MCF 10A (cell line): ENCODE measurements at regions not wholly inside any gene's neighbourhood (a gene's known extent, or its start where the extent isn't known, plus 50 kb on each side); places are given as distances from the start of the nearest gene placed in this dataset.
A peak's percentile ranks its signal among the peaks of the same experiment; 100 is the strongest.

ENCODE experiments used
- BruUV-seq: library from RNA; stranded (reverse); fragments of 400-500 nt; replicated peaks from 2 replicates; lab custom pipeline; 2021; lab: Mats Ljungman, UMichigan
- CTCF ChIA-PET: fragments of 300-600 bp; sonication (Branson Sonifier 250); formaldehyde crosslinking; extraction: SDS; loops from one replicate; lab custom pipeline; 2021; ENCODE audit warnings: antibody characterized with exemption, inconsistent platforms; lab: Yijun Ruan, JAX
- POLR2A ChIA-PET: fragments of 300-600, 350-650 bp; sonication (Branson Sonifier 250); formaldehyde crosslinking; extraction: SDS; loops from one replicate; lab custom pipeline; 2020; ENCODE audit warnings: antibody characterized with exemption, inconsistent platforms; lab: Yijun Ruan, JAX
- DNase-seq: peaks from one replicate; pipeline ENCODE4 v3.0.0-alpha.2; 2018; ENCODE audit not compliant: unreplicated experiment
- H3K27ac Mint-ChIP-seq: one replicate; pipeline ENCODE4 v1.8.0; 2022; ENCODE audit warnings: mild to moderate bottlenecking, low read depth, mixed read lengths; ENCODE audit not compliant: unreplicated experiment
- H3K27me3 Mint-ChIP-seq: one replicate; pipeline ENCODE4 v1.8.0; 2022; ENCODE audit warnings: mixed read lengths; ENCODE audit not compliant: insufficient read depth, unreplicated experiment
- H3K36me3 Mint-ChIP-seq: one replicate; pipeline ENCODE4 v1.8.0; 2022; ENCODE audit warnings: mild to moderate bottlenecking, moderate library complexity, mixed read lengths; ENCODE audit not compliant: insufficient read depth, unreplicated experiment
- H3K4me1 Mint-ChIP-seq: one replicate; pipeline ENCODE4 v1.8.0; 2022; ENCODE audit warnings: mixed read lengths; ENCODE audit not compliant: insufficient read depth, unreplicated experiment
- H3K4me3 Mint-ChIP-seq: one replicate; pipeline ENCODE4 v1.8.0; 2022; ENCODE audit warnings: mild to moderate bottlenecking, moderate library complexity, mixed read lengths; ENCODE audit not compliant: unreplicated experiment
- H3K9me3 Mint-ChIP-seq: one replicate; pipeline ENCODE4 v1.8.0; 2022; ENCODE audit warnings: mixed read lengths; ENCODE audit not compliant: unreplicated experiment
- intact Hi-C: fragments of 100-400 bp; cut with micrococcal nuclease; formaldehyde crosslinking; loops from 2 replicates; pipeline ENCODE4 v1.14.1; 2022
- TF ChIP-seq, protein P1 (sequence below): fragments of 200-600 bp; IDR thresholded peaks from one replicate; pipeline ENCODE4 v1.8.0; 2022; ENCODE audit warnings: antibody characterized with exemption, mild to moderate bottlenecking; ENCODE audit not compliant: unreplicated experiment

- H3K36me3 Mint-ChIP-seq, result no peaks in the 10 kb centered on the region
- H3K9me3 Mint-ChIP-seq, result no peaks in the 10 kb centered on the region
- no peak overlapping the region for H3K27ac Mint-ChIP-seq
- no peak overlapping the region for H3K4me3 Mint-ChIP-seq
- ChIA-PET POLR2A (interaction anchor here (0.6 kb wide), 1 partner anchor 115 kb away, joined by 3 read pairs; no protein-coding TSS in a partner anchor), CTCF (no interaction called here)
- TF ChIP-seq, protein P1, sequence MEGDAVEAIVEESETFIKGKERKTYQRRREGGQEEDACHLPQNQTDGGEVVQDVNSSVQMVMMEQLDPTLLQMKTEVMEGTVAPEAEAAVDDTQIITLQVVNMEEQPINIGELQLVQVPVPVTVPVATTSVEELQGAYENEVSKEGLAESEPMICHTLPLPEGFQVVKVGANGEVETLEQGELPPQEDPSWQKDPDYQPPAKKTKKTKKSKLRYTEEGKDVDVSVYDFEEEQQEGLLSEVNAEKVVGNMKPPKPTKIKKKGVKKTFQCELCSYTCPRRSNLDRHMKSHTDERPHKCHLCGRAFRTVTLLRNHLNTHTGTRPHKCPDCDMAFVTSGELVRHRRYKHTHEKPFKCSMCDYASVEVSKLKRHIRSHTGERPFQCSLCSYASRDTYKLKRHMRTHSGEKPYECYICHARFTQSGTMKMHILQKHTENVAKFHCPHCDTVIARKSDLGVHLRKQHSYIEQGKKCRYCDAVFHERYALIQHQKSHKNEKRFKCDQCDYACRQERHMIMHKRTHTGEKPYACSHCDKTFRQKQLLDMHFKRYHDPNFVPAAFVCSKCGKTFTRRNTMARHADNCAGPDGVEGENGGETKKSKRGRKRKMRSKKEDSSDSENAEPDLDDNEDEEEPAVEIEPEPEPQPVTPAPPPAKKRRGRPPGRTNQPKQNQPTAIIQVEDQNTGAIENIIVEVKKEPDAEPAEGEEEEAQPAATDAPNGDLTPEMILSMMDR, result no peak
- no peaks in the 10 kb centered on the region for H3K4me1 Mint-ChIP-seq
- no TSS peak for BruUV-seq
- H3K27me3 Mint-ChIP-seq, result peaks cover 60% of the 10 kb centered on the region
- no peak for DNase-seq
- intact Hi-C loops, result no loop called here
Measured at GRCh38 chr9:73896061-73896460, 601.1 kb upstream of the RORB start.

DNA sequence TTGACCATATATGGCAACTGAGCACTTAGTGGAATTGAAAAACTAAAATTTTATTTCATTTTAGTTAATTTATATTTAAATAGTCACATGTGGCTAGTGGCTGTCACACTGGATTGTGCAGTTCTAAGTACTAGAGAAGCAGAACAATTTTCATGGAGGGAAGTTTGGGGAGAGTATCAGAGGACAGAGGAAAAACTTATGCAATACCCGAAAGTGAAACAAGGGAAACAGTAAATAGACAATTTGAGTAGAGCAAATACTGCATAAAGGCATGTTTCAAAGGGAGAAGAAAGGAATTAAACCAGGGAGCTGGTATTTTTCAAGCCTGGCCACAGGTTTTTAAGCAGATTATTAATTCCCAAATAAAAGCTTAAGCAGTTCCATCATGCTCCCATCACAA, 590.5 kb upstream of the RORB start:
- peaks cover 19% of the 10 kb centered on the region for H3K27me3 Mint-ChIP-seq
- ChIA-PET POLR2A (no interaction called here), CTCF (no interaction called here)
- H3K4me1 Mint-ChIP-seq, result no peaks in the 10 kb centered on the region
- TF ChIP-seq, protein P1, result no peak
- no peak overlapping the region for H3K4me3 Mint-ChIP-seq
- intact Hi-C loops, result no loop called here
- H3K36me3 Mint-ChIP-seq, result no peaks in the 10 kb centered on the region
- H3K9me3 Mint-ChIP-seq, result no peaks in the 10 kb centered on the region
- BruUV-seq, result no TSS peak
- H3K27ac Mint-ChIP-seq, result no peak overlapping the region
- no peak for DNase-seq

DNA sequence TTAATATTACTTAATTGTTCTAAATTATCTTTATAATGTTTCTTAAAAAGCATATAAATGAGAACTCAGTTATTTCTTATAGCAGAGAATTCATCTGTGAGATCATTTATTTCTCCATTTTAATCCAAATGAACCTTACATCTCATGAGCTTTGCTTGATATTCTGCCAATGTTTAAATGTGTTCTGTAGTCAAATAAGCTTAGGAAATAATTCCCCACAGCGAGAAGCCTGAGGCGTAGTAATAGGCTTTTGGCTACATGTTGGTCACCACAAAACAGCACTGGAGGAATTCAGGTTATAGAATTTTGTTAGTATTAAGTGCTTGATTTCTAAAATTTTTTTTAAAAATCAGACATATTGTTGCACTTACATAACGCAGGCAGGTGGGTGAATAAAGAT, 585.3 kb upstream of the RORB start:
- H3K27ac Mint-ChIP-seq, result no peak overlapping the region
- BruUV-seq, result no TSS peak
- POLR2A ChIA-PET, result no interaction called here
- no peaks in the 10 kb centered on the region for H3K9me3 Mint-ChIP-seq
- no peaks in the 10 kb centered on the region for H3K4me1 Mint-ChIP-seq
- DNase-seq, result no peak
- no peaks in the 10 kb centered on the region for H3K27me3 Mint-ChIP-seq
- intact Hi-C loops, result no loop called here
- TF ChIP-seq, protein P1, result no peak
- H3K36me3 Mint-ChIP-seq, result no peaks in the 10 kb centered on the region
- CTCF ChIA-PET, result no interaction called here
- no peak overlapping the region for H3K4me3 Mint-ChIP-seq

DNA sequence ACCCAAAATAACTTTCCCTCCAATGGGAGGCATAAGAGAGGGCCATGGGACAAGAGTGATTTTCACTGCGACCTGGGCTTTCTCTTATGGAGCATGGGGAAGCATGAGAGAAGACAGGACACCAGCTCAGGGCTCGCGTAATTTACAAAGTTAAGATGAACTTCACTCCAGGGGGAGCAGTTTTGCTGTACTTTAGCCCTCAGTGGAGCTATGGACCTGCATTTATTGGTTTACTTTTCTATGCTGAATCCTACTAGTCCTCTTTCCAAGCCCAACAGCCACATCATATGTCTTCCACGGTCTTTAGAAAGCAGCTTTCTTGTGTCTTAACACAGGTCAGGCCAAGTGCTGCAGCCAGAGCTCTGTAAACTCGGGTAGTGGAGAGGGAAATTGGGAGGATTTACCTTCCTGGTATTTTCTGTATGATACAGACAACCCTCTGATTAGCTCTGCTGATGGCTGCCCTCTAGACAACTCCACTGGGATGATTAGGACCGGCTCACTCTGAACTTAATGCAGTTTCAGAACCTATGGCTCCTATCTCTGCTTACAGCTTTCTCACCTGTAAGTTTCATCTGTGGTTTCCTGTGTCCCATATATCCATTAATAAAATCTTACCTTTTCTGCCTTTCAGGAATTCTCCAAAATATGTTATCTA, 581.0 kb upstream of the RORB start:
- Mint-ChIP-seq H3K27me3 (peaks cover 11% of the 10 kb centered on the region), H3K4me1 (no peaks in the 10 kb centered on the region), H3K36me3 (no peaks in the 10 kb centered on the region), H3K27ac (no peak overlapping the region), H3K4me3 (no peak overlapping the region), H3K9me3 (no peaks in the 10 kb centered on the region)
- TF ChIP-seq, protein P1, result no peak
- no TSS peak for BruUV-seq
- intact Hi-C loops, result no loop called here
- DNase-seq, result peak; percentile 14
- CTCF ChIA-PET, result no interaction called here
- POLR2A ChIA-PET, result no interaction called here
